ENCODE measurements at regions not wholly inside any gene's neighbourhood (a gene's known extent, or its start where the extent isn't known, plus 50 kb on each side); places are given as distances from the start of the nearest gene placed in this dataset.
A peak's percentile ranks its signal among the peaks of the same experiment; 100 is the strongest.

GRCh38 chr22:19663821-19664355, 50.4 kb upstream of the SEPTIN5 start:
- TF ChIP-seq MAX (CRISPR knock-in tag; IDR thresholded peaks at IDR 0.05) (peak; percentile 66; the same call in 1 of the 2 replicates), ZFP36 (IDR thresholded peaks at IDR 0.05; ENCODE audit: low read depth, low read length, partially characterized antibody) (no peak), STAT5A (IDR thresholded peaks at IDR 0.05; ENCODE audit: borderline replicate concordance, low read length) (no peak), TRIM24 (IDR thresholded peaks at IDR 0.05) (no peak), USF1 (CRISPR knock-in tag; IDR thresholded peaks at IDR 0.05) (no peak), CTCF (IDR thresholded peaks at IDR 0.05 in 2 of 3, conservative IDR thresholded peaks at IDR 0.05 in 1 of 3; ENCODE audit: insufficient read depth in 2 of 3, low read depth in 1 of 3, low read length in 3 of 3) (no peak), NCOA4 (IDR thresholded peaks at IDR 0.05; ENCODE audit: partially characterized antibody) (no peak), ARID4B (CRISPR knock-in tag; IDR thresholded peaks at IDR 0.05) (no peak), ZZZ3 (IDR thresholded peaks at IDR 0.05) (no peak), GABPA (tag; conservative IDR thresholded peaks at IDR 0.05; ENCODE audit: low read depth) (no peak), MTF1 (CRISPR knock-in tag; IDR thresholded peaks at IDR 0.05; ENCODE audit: borderline replicate concordance) (no peak), PREB (CRISPR knock-in tag; IDR thresholded peaks at IDR 0.05) (no peak), NFYB (IDR thresholded peaks at IDR 0.05; ENCODE audit: extremely low read depth, insufficient read length) (no peak)
